ENCODE measurements at regions not wholly inside any gene's neighbourhood (a gene's known extent, or its start where the extent isn't known, plus 50 kb on each side); places are given as distances from the start of the nearest gene placed in this dataset.

GRCh38 chr6:71205336-71205956, 83.2 kb upstream of the OGFRL1 start:
- CTCF ChIA-PET: interaction anchor here (0.6 to 1.0 kb wide), 2 partner anchors 19 to 306 kb away, joined by 3 read pairs; no protein-coding TSS in a partner anchor
- TF ChIP-seq FEZF1 (tag by site-specific recombination; IDR thresholded peaks at IDR 0.05) (0 out of 2 replicates have a peak, but pooled peaks have one; percentile 8), TRIM28 (IDR thresholded peaks at IDR 0.05; ENCODE audit: borderline replicate concordance, low read length) (no peak)
- Histone ChIP-seq H3K36me3 (ENCODE audit: control insufficient read depth in 2 of 2, insufficient read depth in 1 of 2, low read length in 2 of 2) (no peaks in the 10 kb centered on the region), H3K4me3 (ENCODE audit: low read depth, low read length) (no peak overlapping the region), H3K27ac (ENCODE audit: extremely low read depth, low read depth, low read length) (no peak overlapping the region), H3K4me1 (ENCODE audit: control insufficient read depth, insufficient read depth, low read length) (no peaks in the 10 kb centered on the region), H3K9me3 (ENCODE audit: control insufficient read depth, insufficient read depth, low read depth, low read length) (no peaks in the 10 kb centered on the region)
- POLR2A ChIA-PET: no interaction called here

- POLR2A ChIA-PET: no interaction called here
- Histone ChIP-seq H3K36me3 (ENCODE audit: control insufficient read depth in 2 of 2, insufficient read depth in 1 of 2, low read length in 2 of 2) (no peaks in the 10 kb centered on the region), H3K4me3 (ENCODE audit: low read depth, low read length) (no peak overlapping the region), H3K27ac (ENCODE audit: extremely low read depth, low read depth, low read length) (no peak overlapping the region), H3K4me1 (ENCODE audit: control insufficient read depth, insufficient read depth, low read length) (no peaks in the 10 kb centered on the region), H3K9me3 (ENCODE audit: control insufficient read depth, insufficient read depth, low read depth, low read length) (no peaks in the 10 kb centered on the region)
- CTCF ChIA-PET: interaction anchor here (1.0 to 1.1 kb wide), 2 partner anchors 26 to 305 kb away, joined by 3 to 5 read pairs; no protein-coding TSS in a partner anchor
- TF ChIP-seq TSHZ1 (tag by site-specific recombination; IDR thresholded peaks at IDR 0.05; ENCODE audit: borderline replicate concordance) (no peak), ZNF544 (tag by site-specific recombination; IDR thresholded peaks at IDR 0.05) (no peak), ZSCAN5A (tag by site-specific recombination; IDR thresholded peaks at IDR 0.05) (no peak), ZFHX2 (tag by site-specific recombination; conservative IDR thresholded peaks at IDR 0.05) (peak; percentile 35; the same call in 1 of the 2 replicates), KLF17 (tag by site-specific recombination; IDR thresholded peaks at IDR 0.05) (no peak), ZBTB17 (tag by site-specific recombination; IDR thresholded peaks at IDR 0.05) (no peak), PRDM6 (tag by site-specific recombination; IDR thresholded peaks at IDR 0.05) (0 out of 2 replicates have a peak, but pooled peaks have one; percentile 19), ZNF513 (tag by site-specific recombination; IDR thresholded peaks at IDR 0.05) (no peak), ZNF530 (tag by site-specific recombination; IDR thresholded peaks at IDR 0.05; ENCODE audit: low read depth) (no peak), ZNF2 (tag by site-specific recombination; IDR thresholded peaks at IDR 0.05) (no peak)
Observed at GRCh38 chr6:71206089-71206488, 82.5 kb upstream of the OGFRL1 start.

Measured in HEK293 (cell line).